Hepatocyte (in vitro differentiated cells): ENCODE measurements at regions not wholly inside any gene's neighbourhood (a gene's known extent, or its start where the extent isn't known, plus 50 kb on each side); places are given as distances from the start of the nearest gene placed in this dataset.
"Not testable (repeated sequence)": the region's sequence is repeated elsewhere in the genome, so short reads cannot be mapped to it uniquely, and the experiment has no call there.

Experiments
- CTCF ChIP-seq: fragments of 200-600 bp; sonication (generic); IDR thresholded peaks from 2 replicates; pipeline ENCODE4 v1.5.1; 2016; ENCODE audit warnings: antibody characterized with exemption, mild to moderate bottlenecking; ENCODE audit not compliant: poor library complexity
- EZH2phosphoT487 ChIP-seq: fragments of 200-600 bp; sonication (generic); IDR thresholded peaks from one replicate; pipeline ENCODE4 v1.6.1; 2018; ENCODE audit warnings: antibody characterized with exemption, mild to moderate bottlenecking, low read depth, moderate library complexity; ENCODE audit not compliant: unreplicated experiment, severe bottlenecking

GRCh38 chr2:131803237-131803636 lies 275.5 kb downstream of the CCDC74A start:
- not testable (repeated sequence) for TF ChIP-seq CTCF, EZH2phosphoT487
